Right lobe of liver (tissue), 4 donors: ENCODE measurements at regions not wholly inside any gene's neighbourhood (a gene's known extent, or its start where the extent isn't known, plus 50 kb on each side); places are given as distances from the start of the nearest gene placed in this dataset.
"Not testable (repeated sequence)": the region's sequence is repeated elsewhere in the genome, so short reads cannot be mapped to it uniquely, and the experiment has no call there.

Experiments used
- POLR2A ChIP-seq: fragments of 450-650 bp; IDR thresholded peaks from one replicate; pipeline ENCODE4 v1.6.1; 2017; ENCODE audit warnings: antibody characterized with exemption, mild to moderate bottlenecking
- TF ChIP-seq, protein P1 (sequence below), 4 donors: fragments of 200-600 bp in 3 of 4; fragments of 450-650 bp in 1 of 4; IDR thresholded peaks; one replicate each; pipeline versions ENCODE4 v1.5.1 to v1.8.0; 2016 to 2022; ENCODE audit warnings: antibody characterized with exemption in 4 of 4, mild to moderate bottlenecking in 2 of 4
- donor health status: DM: no; HTN: no; CAD: no.
- donor health status: DM: no; HTN: no; CAD: no.
- donor health status: DM: no; HTN: yes; CAD: no.

DNA sequence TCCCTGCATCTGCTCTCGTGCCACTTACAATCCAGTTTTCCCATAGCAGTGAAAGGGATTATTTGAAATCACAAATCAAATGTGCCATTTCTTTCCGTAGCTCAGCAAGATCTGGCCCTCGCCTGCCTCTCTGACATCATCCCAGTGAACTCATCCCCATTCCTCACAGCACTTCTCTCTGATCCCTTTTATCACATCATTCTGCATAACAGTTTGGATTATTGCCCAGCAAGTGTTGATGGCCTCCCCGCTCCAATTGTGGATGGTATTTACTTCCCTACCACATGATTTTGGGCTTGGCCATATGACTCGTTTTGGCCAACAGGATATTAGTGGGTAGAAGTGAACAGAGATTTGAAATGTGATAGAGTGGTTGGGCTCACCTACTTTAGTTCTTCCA lies 185.0 kb downstream of the NPIPA7 start:
- TF ChIP-seq, protein P1, sequence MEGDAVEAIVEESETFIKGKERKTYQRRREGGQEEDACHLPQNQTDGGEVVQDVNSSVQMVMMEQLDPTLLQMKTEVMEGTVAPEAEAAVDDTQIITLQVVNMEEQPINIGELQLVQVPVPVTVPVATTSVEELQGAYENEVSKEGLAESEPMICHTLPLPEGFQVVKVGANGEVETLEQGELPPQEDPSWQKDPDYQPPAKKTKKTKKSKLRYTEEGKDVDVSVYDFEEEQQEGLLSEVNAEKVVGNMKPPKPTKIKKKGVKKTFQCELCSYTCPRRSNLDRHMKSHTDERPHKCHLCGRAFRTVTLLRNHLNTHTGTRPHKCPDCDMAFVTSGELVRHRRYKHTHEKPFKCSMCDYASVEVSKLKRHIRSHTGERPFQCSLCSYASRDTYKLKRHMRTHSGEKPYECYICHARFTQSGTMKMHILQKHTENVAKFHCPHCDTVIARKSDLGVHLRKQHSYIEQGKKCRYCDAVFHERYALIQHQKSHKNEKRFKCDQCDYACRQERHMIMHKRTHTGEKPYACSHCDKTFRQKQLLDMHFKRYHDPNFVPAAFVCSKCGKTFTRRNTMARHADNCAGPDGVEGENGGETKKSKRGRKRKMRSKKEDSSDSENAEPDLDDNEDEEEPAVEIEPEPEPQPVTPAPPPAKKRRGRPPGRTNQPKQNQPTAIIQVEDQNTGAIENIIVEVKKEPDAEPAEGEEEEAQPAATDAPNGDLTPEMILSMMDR (IDR thresholded peaks at IDR 0.05), result not testable (repeated sequence)
- TF ChIP-seq POLR2A, result not testable (repeated sequence)
